ENCODE measurements at regions not wholly inside any gene's neighbourhood (a gene's known extent, or its start where the extent isn't known, plus 50 kb on each side); places are given as distances from the start of the nearest gene placed in this dataset.
"Not testable (repeated sequence)": the region's sequence is repeated elsewhere in the genome, so short reads cannot be mapped to it uniquely, and the experiment has no call there.

GRCh38 chr7:76133164-76133775 is 68.4 kb upstream of the SRRM3 start:
- Histone ChIP-seq H3K36me3 (ENCODE audit: control insufficient read depth in 2 of 3, insufficient read depth in 3 of 3, low read length in 3 of 3) (no peaks in the 10 kb centered on the region), H3K27ac (ENCODE audit: low read depth in 2 of 2, low read length in 2 of 2) (no peak overlapping the region), H3K4me1 (ENCODE audit: control insufficient read depth in 2 of 3, insufficient read depth in 2 of 3, low read depth in 1 of 3, low read length in 3 of 3) (no peaks in the 10 kb centered on the region), H3K9me3 (ENCODE audit: control insufficient read depth in 2 of 3, insufficient read depth in 1 of 3, low read length in 3 of 3) (no peaks in the 10 kb centered on the region), H3K27me3 (ENCODE audit: control insufficient read depth, insufficient read depth, low read length) (no peaks in the 10 kb centered on the region), H3K4me3 (ENCODE audit: low read length in 3 of 3) (no peak overlapping the region), H3K9ac (ENCODE audit: low read length in 3 of 3) (no peak overlapping the region)
- DNase-seq = no peak
- no peak for TF ChIP-seq CTCF (IDR thresholded peaks at IDR 0.05; ENCODE audit: borderline replicate concordance, extremely low read depth, insufficient read depth)
- intact Hi-C loops (cut with DNase I) = no loop called here
- no peak for FAIRE-seq

- Histone ChIP-seq H3K9ac (ENCODE audit: low read length in 3 of 3) (no peak overlapping the region), H3K4me1 (ENCODE audit: control insufficient read depth in 2 of 3, insufficient read depth in 2 of 3, low read depth in 1 of 3, low read length in 3 of 3) (no peaks in the 10 kb centered on the region), H3K27ac (ENCODE audit: low read depth in 2 of 2, low read length in 2 of 2) (no peak overlapping the region), H3K27me3 (ENCODE audit: control insufficient read depth, insufficient read depth, low read length) (no peaks in the 10 kb centered on the region), H3K9me3 (ENCODE audit: control insufficient read depth in 2 of 3, insufficient read depth in 1 of 3, low read length in 3 of 3) (no peaks in the 10 kb centered on the region), H3K4me3 (ENCODE audit: low read length in 3 of 3) (no peak overlapping the region), H3K36me3 (ENCODE audit: control insufficient read depth in 2 of 3, insufficient read depth in 3 of 3, low read length in 3 of 3) (no peaks in the 10 kb centered on the region)
- intact Hi-C loops (cut with DNase I) = no loop called here
- DNase-seq (no peak), FAIRE-seq (no peak)
- no peak for TF ChIP-seq CTCF (IDR thresholded peaks at IDR 0.05; ENCODE audit: borderline replicate concordance, extremely low read depth, insufficient read depth)
These were observed 67.9 kb upstream of the SRRM3 start for GRCh38 chr7:76133839-76134238.

- intact Hi-C loops (cut with DNase I); FAIRE-seq: not testable (repeated sequence)
These were observed 66.4 kb upstream of the SRRM3 start for GRCh38 chr7:76135263-76135662.

GRCh38 chr7:76138577-76139313 is 63.0 kb upstream of the SRRM3 start:
- H3K27ac ChIP-seq (ENCODE audit: low read depth in 2 of 2, low read length in 2 of 2); H3K27me3 ChIP-seq (ENCODE audit: control insufficient read depth, insufficient read depth, low read length); H3K36me3 ChIP-seq (ENCODE audit: control insufficient read depth in 2 of 3, insufficient read depth in 3 of 3, low read length in 3 of 3); H3K4me3 ChIP-seq (ENCODE audit: low read length in 3 of 3); FAIRE-seq; H3K9me3 ChIP-seq (ENCODE audit: control insufficient read depth in 2 of 3, insufficient read depth in 1 of 3, low read length in 3 of 3); intact Hi-C loops (cut with DNase I); H3K4me1 ChIP-seq (ENCODE audit: control insufficient read depth in 2 of 3, insufficient read depth in 2 of 3, low read depth in 1 of 3, low read length in 3 of 3); DNase-seq; H3K9ac ChIP-seq (ENCODE audit: low read length in 3 of 3): not testable (repeated sequence)

More at GRCh38 chr7:76135263-76135662, 66.4 kb upstream of the SRRM3 start:
- H3K36me3 ChIP-seq (ENCODE audit: control insufficient read depth in 2 of 3, insufficient read depth in 3 of 3, low read length in 3 of 3); H3K27me3 ChIP-seq (ENCODE audit: control insufficient read depth, insufficient read depth, low read length); H3K9ac ChIP-seq (ENCODE audit: low read length in 3 of 3); H3K9me3 ChIP-seq (ENCODE audit: control insufficient read depth in 2 of 3, insufficient read depth in 1 of 3, low read length in 3 of 3); H3K4me1 ChIP-seq (ENCODE audit: control insufficient read depth in 2 of 3, insufficient read depth in 2 of 3, low read depth in 1 of 3, low read length in 3 of 3); DNase-seq; H3K27ac ChIP-seq (ENCODE audit: low read depth in 2 of 2, low read length in 2 of 2); H3K4me3 ChIP-seq (ENCODE audit: low read length in 3 of 3): not testable (repeated sequence)

Data from kidney (tissue), 13 donors.